DMS114 treated with DMSO at 0.1 percent for 48 hours (cell line): ENCODE measurements at regions not wholly inside any gene's neighbourhood (a gene's known extent, or its start where the extent isn't known, plus 50 kb on each side); places are given as distances from the start of the nearest gene placed in this dataset.
"Not testable (repeated sequence)": the region's sequence is repeated elsewhere in the genome, so short reads cannot be mapped to it uniquely, and the experiment has no call there.

Experiments used
- DNase-seq: peaks from one replicate; lab custom pipeline; 2025; ENCODE audit not compliant: unreplicated experiment; lab: John Stamatoyannopoulos, UW

DNA sequence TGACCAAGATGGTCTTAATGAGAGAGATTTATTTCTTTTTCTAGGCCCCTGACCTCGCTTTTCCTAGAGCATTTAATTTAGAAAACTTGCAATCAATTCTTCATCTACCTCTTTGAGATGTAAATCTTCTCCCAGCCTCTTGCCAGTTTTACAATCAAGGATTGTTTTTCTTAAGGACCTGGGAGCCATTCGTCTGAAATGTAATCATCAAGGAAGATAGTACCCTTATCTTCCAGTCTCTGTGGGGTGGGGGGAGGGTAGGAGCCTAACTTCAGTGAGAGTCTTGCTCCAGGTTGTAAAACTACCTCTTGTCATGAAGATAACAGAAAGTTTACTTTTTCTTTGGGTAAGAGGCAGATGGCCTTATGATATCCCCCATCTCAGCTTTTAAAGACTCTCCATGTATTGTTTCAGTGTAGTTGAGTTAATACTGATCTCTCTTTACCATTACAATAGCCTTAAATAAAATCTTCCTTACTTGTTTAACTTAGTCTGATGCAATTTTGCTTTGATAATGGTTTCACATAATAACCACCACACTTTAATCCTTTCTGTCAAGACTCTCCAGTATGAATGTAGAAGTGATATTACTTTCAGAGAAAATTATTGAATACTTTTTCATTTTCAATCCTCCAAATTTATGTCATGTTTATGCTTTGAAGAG, 110.2 kb upstream of the CPHXL start:
- DNase-seq: no peak

- DNase-seq: no peak
Observed at GRCh38 chr16:75837264-75837663, 111.0 kb upstream of the CPHXL start.

DNA sequence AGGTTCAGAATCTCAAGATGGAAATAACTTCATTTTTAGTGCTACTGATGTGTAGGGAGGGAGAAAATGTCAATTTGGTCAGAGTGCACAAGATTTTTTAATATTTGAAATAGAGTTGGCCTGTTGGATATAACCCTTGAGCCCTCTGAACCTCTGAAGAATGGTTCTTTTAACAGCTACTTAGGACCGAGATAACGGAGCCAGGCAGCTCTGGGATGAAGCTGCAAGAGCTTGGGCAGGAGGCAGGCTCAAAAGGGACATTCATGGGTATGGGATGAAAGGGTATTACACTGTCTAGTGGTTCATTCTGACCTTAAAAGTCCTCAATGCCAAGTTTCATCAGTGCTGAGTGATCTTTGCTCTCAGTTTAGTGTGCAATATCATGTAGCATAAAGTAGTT, 111.4 kb upstream of the CPHXL start:
- DNase-seq: no peak

DNA sequence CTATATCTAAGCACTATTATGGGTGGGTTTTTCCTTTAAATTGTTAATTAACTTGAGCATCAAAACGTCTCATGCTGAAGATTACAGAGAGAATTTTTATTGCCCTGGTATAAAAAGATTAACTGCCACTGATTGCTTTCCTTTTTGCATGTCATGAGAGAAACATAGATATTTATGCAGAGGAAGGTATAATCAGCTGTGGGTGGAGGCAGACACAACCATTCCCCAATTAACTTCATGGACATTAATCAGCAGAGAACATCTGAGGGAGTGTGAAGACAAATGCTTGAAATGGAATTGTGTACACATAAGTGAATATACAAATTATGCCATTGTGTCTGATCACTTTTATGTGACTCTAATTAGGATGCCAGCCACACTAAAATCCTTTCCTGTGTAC, 115.2 kb upstream of the CPHXL start:
- DNase-seq: no peak

DNA sequence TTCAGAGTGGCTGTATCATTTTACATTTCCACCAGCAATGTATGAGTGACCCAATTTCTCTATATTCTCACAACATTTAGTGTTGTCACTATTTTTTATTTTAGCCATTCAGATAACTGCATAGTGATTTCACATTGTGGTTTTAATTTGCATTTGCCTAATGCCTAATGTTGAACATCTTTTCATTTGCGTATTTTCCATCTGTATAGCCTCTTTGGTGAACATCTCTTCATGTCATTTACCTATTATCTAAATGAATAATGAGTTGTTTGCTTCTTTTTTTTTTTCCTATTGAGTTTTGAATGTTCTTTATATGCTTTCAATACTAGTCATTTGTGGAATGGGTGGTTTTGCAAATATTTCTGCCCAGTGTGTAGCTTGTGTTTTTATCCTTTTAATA, 120.9 kb upstream of the CPHXL start:
- DNase-seq: no peak

- DNase-seq: no peak
Observed at GRCh38 chr16:75854152-75854551, 127.9 kb upstream of the CPHXL start.

DNA sequence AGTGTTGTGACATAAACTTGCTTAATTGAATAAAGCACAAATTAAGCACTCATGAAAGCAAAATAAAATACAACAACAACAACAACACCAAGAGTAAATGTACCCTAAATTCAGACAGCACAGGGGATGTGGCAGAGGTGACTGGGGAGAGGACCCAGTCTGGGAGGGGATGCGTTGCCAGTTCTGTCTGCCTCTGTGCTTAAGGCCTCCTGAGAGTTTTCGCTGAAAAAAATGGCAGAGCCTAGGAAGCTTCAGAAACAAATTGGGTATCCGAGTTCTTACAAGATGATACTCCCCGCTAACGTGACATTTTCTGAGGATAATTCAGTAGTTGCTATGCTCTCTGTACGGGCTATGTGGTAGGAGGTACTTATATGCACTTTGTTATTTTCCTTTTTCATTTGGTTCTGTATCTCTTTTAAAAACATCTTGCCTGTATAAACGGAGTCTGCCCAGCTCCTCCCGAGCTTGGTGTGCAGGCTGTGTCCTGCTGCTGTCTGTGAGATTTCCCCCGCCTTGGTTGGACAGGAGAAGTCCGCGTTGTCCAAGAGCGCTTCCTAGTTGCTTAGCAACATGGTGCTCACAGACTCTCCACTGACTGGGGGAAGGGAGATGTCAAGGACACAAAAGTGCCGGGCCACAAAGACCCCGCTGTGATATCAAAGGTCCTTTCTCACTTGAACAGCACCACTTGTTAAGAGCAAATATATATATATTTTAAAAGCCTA, 134.2 kb upstream of the CPHXL start:
- no peak for DNase-seq

DNA sequence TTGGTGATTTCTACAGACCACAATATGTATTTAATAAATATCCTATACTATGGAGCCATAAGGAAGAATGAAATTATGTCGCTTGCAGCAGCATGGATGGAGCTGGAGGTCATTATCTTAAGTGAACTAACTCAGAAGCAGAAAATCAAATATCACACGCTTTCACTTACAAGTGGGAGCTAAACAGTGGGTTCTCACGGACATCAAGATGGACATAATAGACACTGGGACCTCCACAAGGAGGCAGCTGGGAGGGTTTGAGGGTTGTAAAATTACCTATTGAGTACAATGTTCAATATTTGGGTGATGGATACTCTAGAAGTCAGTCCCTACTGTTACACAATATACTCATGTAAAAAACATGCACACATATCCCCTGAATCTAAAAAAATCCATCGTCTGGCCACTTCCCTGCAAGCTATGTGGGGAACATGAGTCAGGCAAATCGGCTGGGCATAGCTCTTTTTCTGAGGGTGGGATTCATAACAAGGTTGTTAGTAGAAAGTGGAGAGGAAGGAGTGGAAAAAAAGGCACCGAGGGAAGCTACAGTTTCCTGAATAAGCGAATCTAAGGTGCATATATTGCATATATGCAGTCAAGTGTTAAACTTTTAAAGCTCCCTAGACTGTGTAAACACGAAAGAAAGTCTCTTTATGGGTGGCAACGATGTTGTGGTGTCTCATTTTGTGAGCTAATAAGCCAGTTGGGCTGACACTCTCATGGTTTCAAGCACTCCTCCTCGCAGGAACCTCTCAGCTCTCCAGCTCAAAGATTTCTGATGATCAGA, 135.2 kb upstream of the CPHXL start:
- DNase-seq: no peak

DNA sequence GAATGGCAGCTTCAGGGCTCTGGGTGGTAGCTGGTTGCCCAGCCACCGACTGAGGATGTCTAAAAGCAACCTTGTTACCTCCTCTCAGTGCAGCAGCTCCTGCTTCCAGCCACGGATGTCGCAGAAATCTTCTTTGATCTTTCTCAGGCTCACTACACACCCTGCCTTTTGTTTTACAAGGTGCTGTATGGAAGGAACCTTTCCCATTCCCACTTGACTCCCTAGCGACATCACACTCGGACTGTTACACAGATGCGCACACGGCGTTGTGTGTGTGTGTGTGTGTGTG, 135.8 kb upstream of the CPHXL start:
- no peak for DNase-seq

GRCh38 chr16:75864243-75864642, 138.0 kb upstream of the CPHXL start:
- DNase-seq: no peak

DNA sequence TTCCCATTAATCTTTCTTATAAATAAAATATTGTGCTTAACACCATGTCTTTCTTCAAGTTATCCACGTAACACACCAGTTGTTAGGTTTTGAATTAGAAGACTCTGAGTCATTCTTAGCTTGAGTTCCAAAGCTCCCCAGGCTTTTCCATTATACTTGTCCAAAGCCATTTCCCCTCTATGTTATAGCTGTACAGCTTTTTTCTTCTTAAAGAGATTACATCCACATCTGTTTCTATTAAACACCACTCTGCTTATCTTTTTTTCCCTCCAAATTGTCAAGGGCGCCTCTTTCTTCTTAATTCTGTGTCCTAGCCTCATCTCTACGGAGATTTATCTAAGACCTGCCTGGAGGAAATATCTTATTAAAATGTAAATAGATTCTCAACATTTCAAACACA, 139.4 kb upstream of the CPHXL start:
- no peak for DNase-seq

- DNase-seq: no peak
Observed at GRCh38 chr16:75868636-75869632, 142.6 kb upstream of the CPHXL start.

DNA sequence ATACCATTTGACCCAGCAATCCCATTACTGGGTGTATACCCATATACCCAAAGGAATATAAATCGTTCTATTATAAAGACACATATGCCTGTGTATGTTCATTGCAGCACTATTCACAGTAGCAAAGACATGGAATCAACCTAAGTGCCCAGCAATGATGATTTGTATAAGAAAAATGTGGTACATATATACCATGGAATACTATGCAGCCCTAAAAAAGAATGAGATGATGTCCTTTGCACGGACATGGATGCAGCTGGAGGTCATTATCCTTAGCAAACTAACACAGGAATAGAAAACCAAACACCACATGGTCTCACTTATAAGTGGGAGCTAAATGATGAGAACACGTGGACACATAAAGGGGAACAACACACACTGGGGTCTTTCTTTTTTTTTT, 155.0 kb upstream of the CPHXL start:
- DNase-seq: not testable (repeated sequence)

GRCh38 chr16:75899163-75899562, 172.9 kb upstream of the CPHXL start:
- no peak for DNase-seq

DNA sequence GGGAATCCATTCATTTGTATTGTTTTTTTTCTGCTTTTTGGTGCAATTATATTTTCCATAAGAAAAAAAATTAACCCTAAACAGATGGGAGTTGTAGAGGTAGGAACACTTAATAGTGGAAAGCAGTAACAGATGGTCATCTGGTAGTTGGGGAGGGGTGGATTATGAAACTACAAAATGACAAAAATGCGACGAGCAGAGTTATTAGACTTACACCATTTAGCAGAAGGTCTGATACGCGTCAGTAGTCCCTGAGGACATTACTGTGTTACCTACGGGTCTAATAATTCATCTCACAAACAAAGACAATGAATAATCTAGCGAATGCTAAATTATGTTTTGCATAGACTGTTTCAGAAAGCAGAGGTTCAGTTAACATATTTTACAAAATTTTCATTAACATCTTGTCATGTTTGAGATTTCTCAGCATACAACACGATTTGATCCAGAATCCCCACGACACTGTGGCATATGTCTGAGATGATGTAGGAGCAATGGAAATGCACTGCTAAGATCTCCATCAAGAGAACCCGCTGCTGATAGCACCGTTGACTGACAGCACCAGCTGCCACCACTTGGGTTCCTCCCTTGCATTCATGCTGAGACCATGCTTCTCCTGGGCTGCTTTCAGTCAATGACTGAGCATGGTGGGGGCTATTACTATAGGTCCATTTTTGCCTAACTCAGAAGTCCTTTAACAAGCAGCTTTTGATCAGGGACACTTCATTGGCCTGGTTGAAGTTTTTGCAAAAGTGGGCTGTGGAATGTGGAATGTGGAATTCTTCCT, 182.2 kb upstream of the CPHXL start:
- no peak for DNase-seq

DNA sequence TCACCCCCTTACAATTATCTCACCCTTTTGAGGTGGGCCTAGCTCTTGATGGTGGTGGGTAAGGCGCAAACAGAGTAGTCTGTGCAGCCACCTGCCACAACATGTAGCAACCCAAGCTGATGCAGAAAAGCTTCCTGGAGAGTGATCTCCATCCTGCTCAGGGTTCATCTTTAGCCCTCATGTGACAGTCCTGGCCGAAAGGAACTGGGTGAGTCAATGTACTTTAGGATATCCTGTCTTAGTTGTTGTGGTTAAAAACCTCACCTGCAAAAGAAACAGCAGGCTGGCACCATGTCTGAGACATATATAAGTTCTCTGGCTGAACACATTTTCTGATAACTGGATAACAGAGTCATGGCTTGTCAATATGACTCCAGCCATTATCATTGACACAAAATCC, 183.5 kb upstream of the CPHXL start:
- no peak for DNase-seq

DNA sequence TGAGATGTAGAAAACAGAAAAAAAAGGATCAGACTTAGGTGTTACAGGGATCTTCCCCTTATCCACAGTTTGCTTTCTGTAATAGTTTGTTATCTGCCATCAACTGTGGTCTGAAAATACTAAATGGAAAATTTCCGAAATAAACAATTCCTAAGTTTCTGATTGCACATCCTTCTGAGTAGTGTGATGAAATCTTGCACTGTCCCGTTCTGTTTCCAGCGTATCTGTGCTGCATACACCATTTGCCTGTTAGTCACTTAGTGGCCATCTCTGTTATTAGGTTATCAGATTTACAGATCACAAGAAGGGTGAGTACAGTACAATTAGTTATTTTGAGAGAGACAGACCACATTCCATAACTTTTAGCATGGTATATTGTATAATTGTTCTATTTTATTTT, 185.6 kb upstream of the CPHXL start:
- DNase-seq: no peak

GRCh38 chr16:75913958-75914357, 187.7 kb upstream of the CPHXL start:
- no peak for DNase-seq

DNA sequence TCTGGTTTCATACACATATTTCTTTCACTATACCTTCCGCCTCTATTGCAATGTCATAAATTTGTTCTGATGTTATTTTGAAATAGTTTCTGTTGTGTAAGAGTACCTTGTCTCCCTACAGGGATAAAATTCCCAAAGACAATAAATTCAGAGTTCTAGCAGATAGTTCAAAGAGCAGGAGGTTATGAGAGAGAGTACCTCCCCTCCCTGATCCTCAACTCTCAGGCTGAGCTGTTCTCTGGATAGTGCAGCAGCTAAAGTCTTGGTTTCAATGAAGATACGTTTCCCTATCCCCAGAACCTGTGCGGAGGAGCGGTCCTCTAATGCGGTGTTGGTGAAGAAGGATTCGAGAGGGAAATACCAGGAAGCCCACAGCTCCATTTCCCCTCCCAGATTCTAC, 190.2 kb upstream of the CPHXL start:
- DNase-seq: no peak

- no peak for DNase-seq
Observed at GRCh38 chr16:75918109-75918508, 191.8 kb upstream of the CPHXL start.
